HepG2 (cell line): ENCODE measurements at regions not wholly inside any gene's neighbourhood (a gene's known extent, or its start where the extent isn't known, plus 50 kb on each side); places are given as distances from the start of the nearest gene placed in this dataset.

Experiments
- ATAC-seq: fragments of 200-7000 bp; cut with Tn5 transposase; 3 replicates; pipeline ENCODE4 v1.9.1; 2020; ENCODE audit warnings: mild to moderate bottlenecking, moderate library complexity
- BruUV-seq: library from RNA; stranded (reverse); fragments of 400-500 nt; replicated peaks from 2 replicates; lab custom pipeline; 2021; lab: Mats Ljungman, UMichigan
- CTCF ChIA-PET: fragments of 300-600 bp; formaldehyde crosslinking; extraction: SDS; loops from one replicate; lab custom pipeline; 2021; ENCODE audit warnings: low total read pairs, inconsistent platforms, low intra/inter-chr PET ratio; lab: Yijun Ruan, JAX
- POLR2A ChIA-PET: fragments of 350-600 bp; sonication (Branson Sonifier 250); formaldehyde crosslinking; loops from one replicate; lab custom pipeline; 2020; ENCODE audit warnings: antibody characterized with exemption, inconsistent platforms; lab: Yijun Ruan, JAX
- DNase-seq: peaks from one replicate; pipeline ENCODE4 v3.0.0-alpha.2; 2015; ENCODE audit warnings: low spot score
- FAIRE-seq: peaks from 3 replicates; lab custom pipeline; 2011; peaks lifted over from hg19 to GRCh38; lab: Jason Lieb, UNC
- H2AFZ ChIP-seq: one replicate; pipeline ENCODE4 v1.6.1; 2011; ENCODE audit warnings: low read length, inconsistent platforms
- H3K27ac ChIP-seq: fragments of 300-600 bp; 3 replicates; pipeline ENCODE4 v1.8.0; 2011; ENCODE audit warnings: mixed run types, mild to moderate bottlenecking, mixed read lengths, low read length, inconsistent platforms; ENCODE audit not compliant: insufficient read depth; ENCODE audit errors: extremely low read length
- H3K27me3 ChIP-seq, 2 experiments: fragments of 200-600 bp in 1 of 2; 2 replicates in 1 of 2; 3 replicates in 1 of 2; pipeline versions ENCODE4 v1.6.0 to v1.8.0; 2011; ENCODE audit warnings: low read length in 2 of 2, mild to moderate bottlenecking in 2 of 2, moderate library complexity in 2 of 2, inconsistent platforms in 1 of 2; ENCODE audit not compliant: insufficient read depth in 2 of 2, control insufficient read depth in 1 of 2
- H3K36me3 ChIP-seq, 2 experiments: fragments of 200-600 bp in 1 of 2; replicated peaks in 1 of 2; 2 replicates in 1 of 2; 3 replicates in 1 of 2; pipeline versions ENCODE4 v1.5.1 to v1.8.0; 2011; ENCODE audit warnings: low read length in 2 of 2, inconsistent platforms in 1 of 2; ENCODE audit not compliant: insufficient read depth in 2 of 2, control insufficient read depth in 1 of 2
- H3K4me1 ChIP-seq: 2 replicates; pipeline ENCODE4 v1.5.1; 2012; ENCODE audit warnings: low read length, inconsistent platforms; ENCODE audit not compliant: insufficient read depth
- H3K4me2 ChIP-seq: 2 replicates; pipeline ENCODE4 v1.6.0; 2011; ENCODE audit warnings: low read depth, low read length, inconsistent platforms
- H3K4me3 ChIP-seq, 3 experiments: fragments of 200-600 bp in 1 of 3; sonication (generic), shearing (Covaris generic) in 1 of 3; replicated peaks in 1 of 3; 2 replicates each; pipeline ENCODE4 v1.5.1; 2011 to 2016; ENCODE audit warnings: low read length in 3 of 3, inconsistent platforms in 2 of 3, low read depth in 2 of 3, mild to moderate bottlenecking in 2 of 3, control low read depth in 1 of 3, mixed read lengths in 1 of 3; ENCODE audit not compliant: insufficient read depth in 1 of 3
- H3K79me2 ChIP-seq: one replicate; pipeline ENCODE4 v1.6.1; 2011; ENCODE audit warnings: low read length, inconsistent platforms; ENCODE audit not compliant: insufficient read depth
- H3K9ac ChIP-seq: 2 replicates; pipeline ENCODE4 v1.6.0; 2011; ENCODE audit warnings: mild to moderate bottlenecking, low read depth, low read length, inconsistent platforms; ENCODE audit not compliant: insufficient read depth
- H3K9me3 ChIP-seq: 2 replicates; pipeline ENCODE4 v1.5.1; 2012; ENCODE audit warnings: mild to moderate bottlenecking, low read length
- H4K20me1 ChIP-seq: 2 replicates; pipeline ENCODE4 v1.6.0; 2011; ENCODE audit warnings: inconsistent platforms, mild to moderate bottlenecking, low read length, moderate library complexity; ENCODE audit not compliant: insufficient read depth
- CBFB ChIP-seq: sonication (generic); formaldehyde crosslinking; IDR thresholded peaks from 2 replicates; pipeline ENCODE4 v1.4.0; 2020; ENCODE audit warnings: missing genetic modification reagents
- CEBPB ChIP-seq: IDR thresholded peaks from 2 replicates; pipeline ENCODE4 v1.6.1; 2011; ENCODE audit warnings: low read depth, low read length, improper control_type of control experiment, borderline replicate concordance
- CENPT ChIP-seq: sonication (generic); formaldehyde crosslinking; IDR thresholded peaks from 2 replicates; pipeline ENCODE4 v1.8.0; 2022; ENCODE audit warnings: low read depth, mild to moderate bottlenecking, moderate library complexity, missing genetic modification reagents
- DNMT3B ChIP-seq: conservative IDR thresholded peaks from 2 replicates; pipeline ENCODE4 v1.6.1; 2016; ENCODE audit warnings: missing biosample characterization, control low read depth
- ELF3 ChIP-seq: IDR thresholded peaks from 2 replicates; pipeline ENCODE4 v1.6.1; 2016; ENCODE audit warnings: missing genetic modification reagents, missing compliant biosample characterization
- HNRNPH1 ChIP-seq: fragments of 200-400 bp; formaldehyde crosslinking; optimal IDR thresholded peaks from 2 replicates; pipeline ENCODE3; 2017; ENCODE audit warnings: mild to moderate bottlenecking, low read depth, low read length
- HOXA9 ChIP-seq: sonication (generic); formaldehyde crosslinking; IDR thresholded peaks from 2 replicates; pipeline ENCODE4 v1.8.1; 2022; ENCODE audit warnings: missing genetic modification reagents, mild to moderate bottlenecking, moderate library complexity, borderline replicate concordance
- THAP11 ChIP-seq: IDR thresholded peaks from 2 replicates; pipeline ENCODE4 v1.6.1; 2016; ENCODE audit warnings: missing biosample characterization, missing genetic modification reagents
- TRIM24 ChIP-seq: sonication (generic); formaldehyde crosslinking; IDR thresholded peaks from 2 replicates; pipeline ENCODE4 v1.8.0; 2022; ENCODE audit warnings: mild to moderate bottlenecking, missing genetic modification reagents
- ZEB1 ChIP-seq: IDR thresholded peaks from 2 replicates; pipeline ENCODE4 v1.6.1; 2012; ENCODE audit warnings: mild to moderate bottlenecking, low read depth, inconsistent platforms; ENCODE audit not compliant: insufficient replicate concordance
- ZFP62 ChIP-seq: sonication (generic); formaldehyde crosslinking; IDR thresholded peaks from 2 replicates; pipeline ENCODE4 v1.4.0; 2020; ENCODE audit warnings: missing genetic modification reagents
- ZMYM4 ChIP-seq: sonication (generic); formaldehyde crosslinking; IDR thresholded peaks from 2 replicates; pipeline ENCODE4 v1.8.1; 2023; ENCODE audit warnings: mild to moderate bottlenecking, missing genetic modification reagents
- ZNF441 ChIP-seq: sonication (generic); formaldehyde crosslinking; IDR thresholded peaks from 2 replicates; pipeline ENCODE4 v1.7.0; 2021; ENCODE audit warnings: missing genetic modification reagents, borderline replicate concordance
- ZNF691 ChIP-seq: sonication (generic); formaldehyde crosslinking; IDR thresholded peaks from 2 replicates; pipeline ENCODE4 v1.4.0; 2020; ENCODE audit warnings: missing genetic modification reagents, low read depth, mild to moderate bottlenecking, borderline replicate concordance
- in situ Hi-C: cut with HindIII; loops from 2 replicates; pipeline ENCODE4 v1.10.0; 2017; ENCODE audit warnings: low pct_unique_long_range_greater_than_20kb; ENCODE audit not compliant: extremely low pct_ligation_motif_present
- intact Hi-C: fragments of 100-400 bp; cut with micrococcal nuclease; formaldehyde crosslinking; loops from one replicate; pipeline ENCODE4 v1.10.0; 2022; ENCODE audit not compliant: unreplicated experiment
- TF ChIP-seq, protein P1 (sequence below), 2 experiments: sonication (generic) in 1 of 2; formaldehyde crosslinking in 1 of 2; IDR thresholded peaks; 2 replicates each; pipeline versions ENCODE4 v1.4.0 to v1.6.1; 2018 to 2020; ENCODE audit warnings: missing genetic modification reagents in 2 of 2, borderline replicate concordance in 1 of 2, low read depth in 1 of 2, mild to moderate bottlenecking in 1 of 2, missing biosample characterization in 1 of 2
- TF ChIP-seq, protein P2 (sequence below): sonication (generic); formaldehyde crosslinking; IDR thresholded peaks from 2 replicates; pipeline ENCODE4 v1.4.0; 2020; ENCODE audit warnings: missing genetic modification reagents
- TF ChIP-seq, protein P3 (sequence below): sonication (generic); formaldehyde crosslinking; conservative IDR thresholded peaks from 2 replicates; pipeline ENCODE4 v1.5.0; 2020; ENCODE audit warnings: missing genetic modification reagents

GRCh38 chr11:23063276-23063675 lies 203.0 kb upstream of the CCDC179 start:
- H2AFZ ChIP-seq = no peak overlapping the region
- ChIA-PET POLR2A (no interaction called here), CTCF (no interaction called here)
- in situ Hi-C loops = no loop called here
- no peaks in the 10 kb centered on the region for H4K20me1 ChIP-seq
- H3K36me3 ChIP-seq = no peaks in the 10 kb centered on the region
- H3K4me1 ChIP-seq = no peaks in the 10 kb centered on the region
- BruUV-seq = no TSS peak
- DNase-seq (no peak), ATAC-seq (no peak), FAIRE-seq (no peak)
- no peaks in the 10 kb centered on the region for H3K27me3 ChIP-seq
- H3K79me2 ChIP-seq = no peaks in the 10 kb centered on the region
- intact Hi-C loops = no loop called here
- no peak overlapping the region for H3K4me2 ChIP-seq
- no peak overlapping the region for H3K9ac ChIP-seq
- TF ChIP-seq, protein P1, sequence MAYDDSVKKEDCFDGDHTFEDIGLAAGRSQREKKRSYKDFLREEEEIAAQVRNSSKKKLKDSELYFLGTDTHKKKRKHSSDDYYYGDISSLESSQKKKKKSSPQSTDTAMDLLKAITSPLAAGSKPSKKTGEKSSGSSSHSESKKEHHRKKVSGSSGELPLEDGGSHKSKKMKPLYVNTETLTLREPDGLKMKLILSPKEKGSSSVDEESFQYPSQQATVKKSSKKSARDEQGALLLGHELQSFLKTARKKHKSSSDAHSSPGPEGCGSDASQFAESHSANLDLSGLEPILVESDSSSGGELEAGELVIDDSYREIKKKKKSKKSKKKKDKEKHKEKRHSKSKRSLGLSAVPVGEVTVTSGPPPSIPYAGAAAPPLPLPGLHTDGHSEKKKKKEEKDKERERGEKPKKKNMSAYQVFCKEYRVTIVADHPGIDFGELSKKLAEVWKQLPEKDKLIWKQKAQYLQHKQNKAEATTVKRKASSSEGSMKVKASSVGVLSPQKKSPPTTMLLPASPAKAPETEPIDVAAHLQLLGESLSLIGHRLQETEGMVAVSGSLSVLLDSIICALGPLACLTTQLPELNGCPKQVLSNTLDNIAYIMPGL (CRISPR knock-in tag; IDR thresholded peaks at IDR 0.05; ENCODE audit: borderline replicate concordance in 1 of 2, low read depth in 1 of 2) = no peak
- TF ChIP-seq ELF3 (no peak), CBFB (CRISPR knock-in tag) (no peak), ZFP62 (no peak), ZEB1 (no peak), ZNF441 (CRISPR knock-in tag) (no peak), HNRNPH1 (no peak), THAP11 (no peak), CENPT (no peak), TRIM24 (CRISPR knock-in tag) (no peak), HOXA9 (CRISPR knock-in tag) (no peak), DNMT3B (CRISPR knock-in tag) (no peak), ZNF691 (no peak), ZMYM4 (no peak), CEBPB (no peak)
- TF ChIP-seq, protein P2, sequence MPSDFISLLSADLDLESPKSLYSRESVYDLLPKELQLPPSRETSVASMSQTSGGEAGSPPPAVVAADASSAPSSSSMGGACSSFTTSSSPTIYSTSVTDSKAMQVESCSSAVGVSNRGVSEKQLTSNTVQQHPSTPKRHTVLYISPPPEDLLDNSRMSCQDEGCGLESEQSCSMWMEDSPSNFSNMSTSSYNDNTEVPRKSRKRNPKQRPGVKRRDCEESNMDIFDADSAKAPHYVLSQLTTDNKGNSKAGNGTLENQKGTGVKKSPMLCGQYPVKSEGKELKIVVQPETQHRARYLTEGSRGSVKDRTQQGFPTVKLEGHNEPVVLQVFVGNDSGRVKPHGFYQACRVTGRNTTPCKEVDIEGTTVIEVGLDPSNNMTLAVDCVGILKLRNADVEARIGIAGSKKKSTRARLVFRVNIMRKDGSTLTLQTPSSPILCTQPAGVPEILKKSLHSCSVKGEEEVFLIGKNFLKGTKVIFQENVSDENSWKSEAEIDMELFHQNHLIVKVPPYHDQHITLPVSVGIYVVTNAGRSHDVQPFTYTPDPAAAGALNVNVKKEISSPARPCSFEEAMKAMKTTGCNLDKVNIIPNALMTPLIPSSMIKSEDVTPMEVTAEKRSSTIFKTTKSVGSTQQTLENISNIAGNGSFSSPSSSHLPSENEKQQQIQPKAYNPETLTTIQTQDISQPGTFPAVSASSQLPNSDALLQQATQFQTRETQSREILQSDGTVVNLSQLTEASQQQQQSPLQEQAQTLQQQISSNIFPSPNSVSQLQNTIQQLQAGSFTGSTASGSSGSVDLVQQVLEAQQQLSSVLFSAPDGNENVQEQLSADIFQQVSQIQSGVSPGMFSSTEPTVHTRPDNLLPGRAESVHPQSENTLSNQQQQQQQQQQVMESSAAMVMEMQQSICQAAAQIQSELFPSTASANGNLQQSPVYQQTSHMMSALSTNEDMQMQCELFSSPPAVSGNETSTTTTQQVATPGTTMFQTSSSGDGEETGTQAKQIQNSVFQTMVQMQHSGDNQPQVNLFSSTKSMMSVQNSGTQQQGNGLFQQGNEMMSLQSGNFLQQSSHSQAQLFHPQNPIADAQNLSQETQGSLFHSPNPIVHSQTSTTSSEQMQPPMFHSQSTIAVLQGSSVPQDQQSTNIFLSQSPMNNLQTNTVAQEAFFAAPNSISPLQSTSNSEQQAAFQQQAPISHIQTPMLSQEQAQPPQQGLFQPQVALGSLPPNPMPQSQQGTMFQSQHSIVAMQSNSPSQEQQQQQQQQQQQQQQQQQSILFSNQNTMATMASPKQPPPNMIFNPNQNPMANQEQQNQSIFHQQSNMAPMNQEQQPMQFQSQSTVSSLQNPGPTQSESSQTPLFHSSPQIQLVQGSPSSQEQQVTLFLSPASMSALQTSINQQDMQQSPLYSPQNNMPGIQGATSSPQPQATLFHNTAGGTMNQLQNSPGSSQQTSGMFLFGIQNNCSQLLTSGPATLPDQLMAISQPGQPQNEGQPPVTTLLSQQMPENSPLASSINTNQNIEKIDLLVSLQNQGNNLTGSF (CRISPR knock-in tag) = no peak
- TF ChIP-seq, protein P3, sequence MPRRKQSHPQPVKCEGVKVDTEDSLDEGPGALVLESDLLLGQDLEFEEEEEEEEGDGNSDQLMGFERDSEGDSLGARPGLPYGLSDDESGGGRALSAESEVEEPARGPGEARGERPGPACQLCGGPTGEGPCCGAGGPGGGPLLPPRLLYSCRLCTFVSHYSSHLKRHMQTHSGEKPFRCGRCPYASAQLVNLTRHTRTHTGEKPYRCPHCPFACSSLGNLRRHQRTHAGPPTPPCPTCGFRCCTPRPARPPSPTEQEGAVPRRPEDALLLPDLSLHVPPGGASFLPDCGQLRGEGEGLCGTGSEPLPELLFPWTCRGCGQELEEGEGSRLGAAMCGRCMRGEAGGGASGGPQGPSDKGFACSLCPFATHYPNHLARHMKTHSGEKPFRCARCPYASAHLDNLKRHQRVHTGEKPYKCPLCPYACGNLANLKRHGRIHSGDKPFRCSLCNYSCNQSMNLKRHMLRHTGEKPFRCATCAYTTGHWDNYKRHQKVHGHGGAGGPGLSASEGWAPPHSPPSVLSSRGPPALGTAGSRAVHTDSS (CRISPR knock-in tag) = no peak
- H3K9me3 ChIP-seq = no peaks in the 10 kb centered on the region
- no peak overlapping the region for H3K27ac ChIP-seq
- H3K4me3 ChIP-seq = no peak overlapping the region
